Right lobe of liver (tissue), 6 donors: ENCODE measurements at regions not wholly inside any gene's neighbourhood (a gene's known extent, or its start where the extent isn't known, plus 50 kb on each side); places are given as distances from the start of the nearest gene placed in this dataset.

Source experiments
- ATAC-seq, 4 donors: fragments of 200-7000 bp; cut with Tn5 transposase; one replicate each; pipeline ENCODE4 v1.9.1; 2020; ENCODE audit warnings: mild to moderate bottlenecking in 4 of 4, moderate library complexity in 4 of 4
- DNase-seq, 3 donors: peaks; one replicate each; pipeline ENCODE4 v3.0.0-alpha.2; 2020
- H3K27ac ChIP-seq, 3 donors: fragments of 200-600 bp; one replicate each; pipeline ENCODE4 v1.8.0; 2022
- H3K27me3 ChIP-seq, 2 donors: fragments of 200-600 bp; one replicate each; pipeline ENCODE4 v1.8.0; 2022
- H3K36me3 ChIP-seq, 4 donors: fragments of 200-600 bp; sonication (generic) in 1 of 4; one replicate each; pipeline versions ENCODE4 v1.5.1 to v1.8.0; 2017 to 2022; ENCODE audit warnings: control low read depth in 1 of 4
- H3K4me1 ChIP-seq, 4 donors: fragments of 200-600 bp; sonication (generic) in 1 of 4; one replicate each; pipeline versions ENCODE4 v1.5.1 to v1.8.0; 2017 to 2022; ENCODE audit warnings: control low read depth in 1 of 4
- H3K4me3 ChIP-seq, 3 donors: fragments of 200-600 bp; one replicate each; pipeline ENCODE4 v1.8.0; 2022
- H3K9me3 ChIP-seq, 4 donors: fragments of 200-600 bp; sonication (generic) in 1 of 4; one replicate each; pipeline versions ENCODE4 v1.5.1 to v1.8.0; 2017 to 2022; ENCODE audit warnings: control low read depth in 1 of 4
- CTCF ChIP-seq, 4 donors: fragments of 200-600 bp in 3 of 4; fragments of 450-650 bp in 1 of 4; IDR thresholded peaks; one replicate each; pipeline versions ENCODE4 v1.5.1 to v1.8.0; 2016 to 2022; ENCODE audit warnings: antibody characterized with exemption in 4 of 4, mild to moderate bottlenecking in 2 of 4
- POLR2A ChIP-seq: fragments of 450-650 bp; IDR thresholded peaks from one replicate; pipeline ENCODE4 v1.6.1; 2017; ENCODE audit warnings: antibody characterized with exemption, mild to moderate bottlenecking
- WGBS: methylation state at CpG from one replicate; pipeline ENCODE4 v1.1.6; 2018; ENCODE audit warnings: low coverage, low lambda C conversion rate; ENCODE audit not compliant: insufficient coverage; ENCODE audit errors: missing lambda C conversion rate; 5-methylcytosine and 5-hydroxymethylcytosine counted together
- intact Hi-C, 2 donors: fragments of 100-400 bp; cut with DNase I; formaldehyde crosslinking; loops; one replicate each; pipeline versions ENCODE4 v1.11.2 to v1.14.1; 2022
- donor health status: DM: no; HTN: yes; CAD: no.
- donor health status: DM: no; HTN: no; CAD: no.
- donor health status: DM: no; HTN: no; CAD: no.
- donor health status: DM: no; HTN: yes; CAD: no.
- donor health status: DM: no; HTN: yes; CAD: no.

DNA sequence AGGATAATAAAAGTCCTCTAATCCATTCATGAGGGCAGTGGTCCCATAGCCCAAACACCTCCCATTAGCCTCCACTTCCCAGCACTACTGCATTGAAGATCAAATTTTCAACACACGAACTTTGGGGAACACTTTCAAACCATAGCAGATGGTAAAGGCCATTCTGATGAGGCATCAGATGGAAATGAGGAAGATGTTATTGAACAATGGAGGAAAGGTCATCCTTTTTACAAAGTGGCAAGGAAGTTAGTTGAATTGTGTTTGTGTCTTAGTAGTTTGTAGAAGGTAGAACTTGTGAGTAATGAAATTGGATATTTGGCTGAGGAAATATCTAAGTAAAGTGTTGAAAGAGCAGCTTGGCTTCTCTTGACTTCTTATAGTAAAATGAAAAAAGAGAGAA lies 93.3 kb upstream of the NLRP1 start:
- intact Hi-C loops, result no loop called here

DNA sequence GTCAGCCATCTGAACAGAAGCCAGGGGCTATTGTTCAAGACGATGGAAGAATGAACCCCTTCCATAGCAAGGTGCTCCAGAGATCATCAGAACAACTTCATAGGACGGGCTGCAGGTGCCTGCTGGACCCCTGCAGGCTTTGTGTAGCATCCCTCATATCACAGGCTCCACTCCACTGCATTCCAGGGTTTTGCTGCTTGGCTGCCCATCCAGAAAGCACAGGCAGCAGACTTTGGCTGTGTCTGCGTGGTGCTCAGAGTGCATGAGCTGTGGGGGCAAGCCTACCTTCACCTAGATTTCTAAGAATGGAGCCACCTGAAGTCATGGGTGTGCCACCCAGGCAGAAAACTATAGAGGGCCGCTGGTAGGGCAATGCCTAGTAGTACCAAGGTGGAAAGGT lies 93.9 kb upstream of the NLRP1 start:
- Histone ChIP-seq H3K36me3 (no peaks in the 10 kb centered on the region), H3K9me3 (no peaks in the 10 kb centered on the region), H3K27me3 (no peaks in the 10 kb centered on the region), H3K27ac (no peak overlapping the region), H3K4me1 (no peaks in the 10 kb centered on the region), H3K4me3 (no peak overlapping the region)
- TF ChIP-seq CTCF (IDR thresholded peaks at IDR 0.05) (no peak), POLR2A (no peak)
- intact Hi-C loops, result no loop called here
- DNase-seq (no peak), ATAC-seq (no peak)
- 14% methylated on average over 1 of the region's 4 CpGs for WGBS

More for the DNA sequence above, 93.3 kb upstream of the NLRP1 start:
- TF ChIP-seq CTCF (IDR thresholded peaks at IDR 0.05) (no peak), POLR2A (no peak)
- ATAC-seq, result no peak
- WGBS, result 21% methylated on average over 1 of the region's 1 CpG
- no peak overlapping the region for H3K4me3 ChIP-seq
- no peak for DNase-seq
- H3K36me3 ChIP-seq, result no peaks in the 10 kb centered on the region
- no peak overlapping the region for H3K27ac ChIP-seq
- H3K27me3 ChIP-seq, result no peaks in the 10 kb centered on the region
- no peaks in the 10 kb centered on the region for H3K4me1 ChIP-seq
- no peaks in the 10 kb centered on the region for H3K9me3 ChIP-seq

- no peak overlapping the region for H3K4me3 ChIP-seq
Measured at GRCh38 chr17:5680766-5681165, 96.5 kb upstream of the NLRP1 start.

DNA sequence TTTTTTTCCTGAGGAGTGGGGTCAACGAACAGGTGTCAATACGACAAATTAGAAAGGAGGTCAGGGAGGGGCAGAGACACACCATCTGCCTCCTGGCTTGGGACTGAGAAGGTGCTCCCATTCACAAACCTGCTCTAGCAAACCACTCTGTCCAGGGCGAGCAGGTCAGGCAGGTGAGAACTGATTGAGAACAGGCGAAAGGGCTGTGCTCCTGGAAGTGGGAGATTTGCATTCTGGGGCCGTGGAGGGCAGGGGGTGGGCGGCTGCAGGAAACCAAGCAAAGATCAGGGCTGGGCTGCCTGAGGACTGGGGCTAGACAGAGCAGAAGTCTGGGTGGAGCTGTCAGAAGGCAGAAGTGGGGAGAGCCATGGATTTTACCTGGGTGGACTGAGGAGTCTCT lies 98.9 kb upstream of the NLRP1 start:
- Histone ChIP-seq H3K4me3 (no peak overlapping the region), H3K9me3 (no peaks in the 10 kb centered on the region), H3K4me1 (no peaks in the 10 kb centered on the region), H3K27me3 (no peaks in the 10 kb centered on the region), H3K27ac (no peak overlapping the region), H3K36me3 (no peaks in the 10 kb centered on the region)
- WGBS, result no CpG with 5 or more reads among the region's 6 CpGs
- intact Hi-C loops, result no loop called here
- DNase-seq (no peak), ATAC-seq (no peak)
- TF ChIP-seq POLR2A (no peak), CTCF (IDR thresholded peaks at IDR 0.05) (no peak)

More at GRCh38 chr17:5680766-5681165, 96.5 kb upstream of the NLRP1 start:
- intact Hi-C loops, result no loop called here
- TF ChIP-seq CTCF (IDR thresholded peaks at IDR 0.05), result no peak
- TF ChIP-seq POLR2A, result no peak
- no peak overlapping the region for H3K27ac ChIP-seq
- H3K9me3 ChIP-seq, result no peaks in the 10 kb centered on the region
- no peaks in the 10 kb centered on the region for H3K4me1 ChIP-seq
- 42% methylated on average over 1 of the region's 1 CpG for whole genome bisulfite sequencing
- no peaks in the 10 kb centered on the region for H3K36me3 ChIP-seq
- ATAC-seq (no peak), DNase-seq (no peak)
- H3K27me3 ChIP-seq, result no peaks in the 10 kb centered on the region

DNA sequence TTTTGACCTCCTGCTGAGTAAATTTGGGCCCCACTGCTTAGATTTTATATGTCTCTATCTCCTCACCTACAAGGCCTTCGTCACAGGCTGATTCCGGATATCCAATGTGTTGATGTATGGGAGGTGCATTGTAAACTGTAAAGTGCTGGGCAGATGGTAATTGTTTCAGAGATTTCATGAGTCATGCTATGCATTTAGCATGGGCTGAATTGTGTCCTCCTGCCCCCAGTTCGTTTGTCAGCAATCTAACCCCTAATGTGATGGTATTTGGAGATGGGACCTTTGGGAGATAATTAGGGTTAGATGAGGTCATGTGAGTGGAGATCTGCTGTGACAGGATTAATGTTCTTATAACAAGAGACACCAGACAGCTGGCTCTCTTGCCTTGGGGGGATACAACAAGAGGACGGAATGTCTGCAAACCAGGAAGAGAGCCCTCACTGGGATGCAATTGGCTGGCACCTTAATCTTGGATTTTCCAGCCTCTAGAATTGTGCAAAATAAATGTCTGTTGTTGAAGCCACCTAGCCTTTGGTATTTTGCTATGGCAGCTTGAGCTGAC lies 101.8 kb upstream of the NLRP1 start:
- ATAC-seq (no peak), DNase-seq (no peak)
- Histone ChIP-seq H3K9me3 (no peaks in the 10 kb centered on the region), H3K27ac (no peak overlapping the region), H3K27me3 (no peaks in the 10 kb centered on the region), H3K4me3 (no peak overlapping the region), H3K4me1 (no peaks in the 10 kb centered on the region), H3K36me3 (no peaks in the 10 kb centered on the region)
- no peak for TF ChIP-seq CTCF (IDR thresholded peaks at IDR 0.05)
- 50% methylated on average over 4 of the region's 4 CpGs for WGBS
- intact Hi-C loops, result no loop called here
